SK-N-SH treated with all-trans-retinoic acid at 6 μM for 48 hours (cell line): ENCODE measurements at regions not wholly inside any gene's neighbourhood (a gene's known extent, or its start where the extent isn't known, plus 50 kb on each side); places are given as distances from the start of the nearest gene placed in this dataset.

ENCODE experiments used
- ATAC-seq: fragments of 200-7000 bp; cut with Tn5 transposase; 3 replicates; pipeline ENCODE4 v1.9.1; 2020; ENCODE audit warnings: mild to moderate bottlenecking, moderate library complexity
- ARNTL ChIP-seq: fragments of 450-650 bp; formaldehyde crosslinking; IDR thresholded peaks from 2 replicates; pipeline ENCODE4 v1.5.0; 2020; ENCODE audit warnings: low read depth, mild to moderate bottlenecking, moderate library complexity, borderline replicate concordance
- BACH2 ChIP-seq: fragments of 250-450 bp; sonication (Bioruptor Pico); IDR thresholded peaks from 2 replicates; pipeline ENCODE4 v1.9.0; 2021; ENCODE audit warnings: mild to moderate bottlenecking, borderline replicate concordance
- CREB5 ChIP-seq: fragments of 250-450 bp; sonication (Bioruptor Pico); IDR thresholded peaks from 2 replicates; pipeline ENCODE4 v1.5.1; 2020; ENCODE audit warnings: low read depth, mild to moderate bottlenecking, moderate library complexity
- CSDC2 ChIP-seq: fragments of 250-450 bp; sonication (Bioruptor Pico); IDR thresholded peaks from 2 replicates; pipeline ENCODE4 v1.5.0; 2020; ENCODE audit warnings: mild to moderate bottlenecking, moderate library complexity
- ESRRG ChIP-seq: fragments of 250-450 bp; sonication (Bioruptor Pico); IDR thresholded peaks from 2 replicates; pipeline ENCODE4 v1.6.1; 2021; ENCODE audit warnings: mild to moderate bottlenecking
- GLIS3 ChIP-seq: fragments of 250-450 bp; sonication (Bioruptor Pico); IDR thresholded peaks from 2 replicates; pipeline ENCODE4 v1.5.0; 2020; ENCODE audit warnings: mild to moderate bottlenecking, moderate library complexity
- ISL1 ChIP-seq: fragments of 250-450 bp; sonication (Bioruptor Pico); IDR thresholded peaks from 2 replicates; pipeline ENCODE4 v2.1.2; 2022; ENCODE audit warnings: mild to moderate bottlenecking, moderate library complexity
- OSR1 ChIP-seq: fragments of 250-450 bp; sonication (Bioruptor Pico); IDR thresholded peaks from 2 replicates; pipeline ENCODE4 v1.8.0; 2022; ENCODE audit warnings: moderate library complexity, mild to moderate bottlenecking, inconsistent platforms
- POU6F1 ChIP-seq: fragments of 250-450 bp; sonication (Bioruptor Pico); IDR thresholded peaks from 2 replicates; pipeline ENCODE4 v1.8.0; 2021; ENCODE audit warnings: low read depth, mild to moderate bottlenecking, moderate library complexity, borderline replicate concordance
- RARB ChIP-seq: fragments of 250-450 bp; sonication (Bioruptor Pico); IDR thresholded peaks from 2 replicates; pipeline ENCODE4 v1.8.0; 2021; ENCODE audit warnings: mild to moderate bottlenecking, moderate library complexity
- SNAI2 ChIP-seq: fragments of 250-450 bp; sonication (Bioruptor Pico); IDR thresholded peaks from 2 replicates; pipeline ENCODE4 v1.5.0; 2020; ENCODE audit warnings: mild to moderate bottlenecking, moderate library complexity
- TCF4 ChIP-seq: fragments of 250-450 bp; sonication (Bioruptor Pico); IDR thresholded peaks from 2 replicates; pipeline ENCODE4 v1.8.0; 2021; ENCODE audit warnings: mild to moderate bottlenecking, moderate library complexity, borderline replicate concordance
- TOX ChIP-seq: fragments of 250-450 bp; sonication (Bioruptor Pico); IDR thresholded peaks from 2 replicates; pipeline ENCODE4 v1.8.0; 2021; ENCODE audit warnings: mild to moderate bottlenecking, moderate library complexity, borderline replicate concordance
- TSHZ2 ChIP-seq: fragments of 250-450 bp; sonication (Bioruptor Pico); IDR thresholded peaks from 2 replicates; pipeline ENCODE4 v1.5.0; 2020; ENCODE audit warnings: mild to moderate bottlenecking, moderate library complexity
- ZC3H10 ChIP-seq: fragments of 250-450 bp; sonication (Bioruptor Pico); IDR thresholded peaks from 2 replicates; pipeline ENCODE4 v1.5.1; 2021; ENCODE audit warnings: mild to moderate bottlenecking, moderate library complexity
- ZFP3 ChIP-seq: fragments of 250-450 bp; sonication (Bioruptor Pico); IDR thresholded peaks from 2 replicates; pipeline ENCODE4 v1.5.0; 2020; ENCODE audit warnings: mild to moderate bottlenecking, moderate library complexity
- ZFP30 ChIP-seq: fragments of 450-650 bp; formaldehyde crosslinking; IDR thresholded peaks from 2 replicates; pipeline ENCODE4 v1.5.0; 2022; ENCODE audit warnings: mild to moderate bottlenecking, moderate library complexity
- ZNF565 ChIP-seq: fragments of 450-650 bp; formaldehyde crosslinking; conservative IDR thresholded peaks from 2 replicates; pipeline ENCODE4 v1.5.0; 2020; ENCODE audit warnings: low read depth, mild to moderate bottlenecking, moderate library complexity
- ZNF70 ChIP-seq: fragments of 450-650 bp; formaldehyde crosslinking; IDR thresholded peaks from 2 replicates; pipeline ENCODE4 v1.5.0; 2020; ENCODE audit warnings: mild to moderate bottlenecking, moderate library complexity
- ZNF8 ChIP-seq: fragments of 450-650 bp; formaldehyde crosslinking; IDR thresholded peaks from 2 replicates; pipeline ENCODE4 v1.5.0; 2020; ENCODE audit warnings: mild to moderate bottlenecking, moderate library complexity
- TF ChIP-seq, protein P1 (sequence below): fragments of 250-450 bp; sonication (Bioruptor Pico); IDR thresholded peaks from 2 replicates; pipeline ENCODE4 v1.5.1; 2021; ENCODE audit warnings: mild to moderate bottlenecking, moderate library complexity
- TF ChIP-seq, protein P2 (sequence below): fragments of 250-450 bp; sonication (Bioruptor Pico); IDR thresholded peaks from 2 replicates; pipeline ENCODE4 v1.8.0; 2020; ENCODE audit warnings: mild to moderate bottlenecking, moderate library complexity, borderline replicate concordance

GRCh38 chr4:163959932-163960331 is 465.4 kb downstream of the TMA16 start (continued):
- no peak for TF ChIP-seq POU6F1 (CRISPR knock-in tag)
- TF ChIP-seq ZNF70 (CRISPR knock-in tag) = no peak
- TF ChIP-seq TOX (CRISPR knock-in tag) = no peak
- TF ChIP-seq ZFP30 = no peak

GRCh38 chr4:163966612-163967011 is 472.1 kb downstream of the TMA16 start:
- TF ChIP-seq GLIS3 (CRISPR knock-in tag) = no peak
- no peak for TF ChIP-seq TOX (CRISPR knock-in tag)
- no peak for TF ChIP-seq ZFP30
- no peak for TF ChIP-seq ZNF8
- TF ChIP-seq SNAI2 (CRISPR knock-in tag) = no peak
- no peak for TF ChIP-seq ZFP3
- no peak for TF ChIP-seq BACH2
- no peak for TF ChIP-seq ZC3H10 (CRISPR knock-in tag)
- TF ChIP-seq RARB (CRISPR knock-in tag) = no peak
- no peak for TF ChIP-seq ISL1 (CRISPR knock-in tag)
- TF ChIP-seq CREB5 (CRISPR knock-in tag) = no peak
- no peak for TF ChIP-seq ARNTL (CRISPR knock-in tag)
- no peak for TF ChIP-seq OSR1 (CRISPR knock-in tag)
- TF ChIP-seq TCF4 (CRISPR knock-in tag) = no peak
- ATAC-seq = no peak

DNA sequence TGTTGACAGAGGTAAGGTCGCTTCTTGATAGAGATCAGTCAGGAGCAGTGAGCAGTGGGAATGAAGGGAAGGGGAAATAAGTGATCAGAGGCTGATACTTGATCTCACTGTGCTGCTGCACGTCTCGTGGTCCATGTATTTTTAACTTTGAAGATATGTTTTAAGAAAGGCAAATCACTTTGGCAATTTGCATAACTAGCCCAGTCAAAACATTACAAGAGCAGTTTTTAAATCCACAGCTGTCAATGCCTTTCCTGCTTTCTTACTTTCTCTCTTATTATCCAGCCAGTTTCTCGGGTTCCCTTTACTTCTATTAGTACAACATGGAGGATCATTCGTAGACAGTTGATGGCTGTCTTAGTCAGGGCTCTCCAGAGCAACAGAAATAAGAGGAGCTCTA is 472.8 kb downstream of the TMA16 start:
- no peak for ATAC-seq
- TF ChIP-seq TSHZ2 (CRISPR knock-in tag) = no peak
- TF ChIP-seq, protein P1, sequence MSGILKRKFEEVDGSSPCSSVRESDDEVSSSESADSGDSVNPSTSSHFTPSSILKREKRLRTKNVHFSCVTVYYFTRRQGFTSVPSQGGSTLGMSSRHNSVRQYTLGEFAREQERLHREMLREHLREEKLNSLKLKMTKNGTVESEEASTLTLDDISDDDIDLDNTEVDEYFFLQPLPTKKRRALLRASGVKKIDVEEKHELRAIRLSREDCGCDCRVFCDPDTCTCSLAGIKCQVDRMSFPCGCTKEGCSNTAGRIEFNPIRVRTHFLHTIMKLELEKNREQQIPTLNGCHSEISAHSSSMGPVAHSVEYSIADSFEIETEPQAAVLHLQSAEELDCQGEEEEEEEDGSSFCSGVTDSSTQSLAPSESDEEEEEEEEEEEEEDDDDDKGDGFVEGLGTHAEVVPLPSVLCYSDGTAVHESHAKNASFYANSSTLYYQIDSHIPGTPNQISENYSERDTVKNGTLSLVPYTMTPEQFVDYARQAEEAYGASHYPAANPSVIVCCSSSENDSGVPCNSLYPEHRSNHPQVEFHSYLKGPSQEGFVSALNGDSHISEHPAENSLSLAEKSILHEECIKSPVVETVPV (CRISPR knock-in tag) = no peak
- TF ChIP-seq, protein P2, sequence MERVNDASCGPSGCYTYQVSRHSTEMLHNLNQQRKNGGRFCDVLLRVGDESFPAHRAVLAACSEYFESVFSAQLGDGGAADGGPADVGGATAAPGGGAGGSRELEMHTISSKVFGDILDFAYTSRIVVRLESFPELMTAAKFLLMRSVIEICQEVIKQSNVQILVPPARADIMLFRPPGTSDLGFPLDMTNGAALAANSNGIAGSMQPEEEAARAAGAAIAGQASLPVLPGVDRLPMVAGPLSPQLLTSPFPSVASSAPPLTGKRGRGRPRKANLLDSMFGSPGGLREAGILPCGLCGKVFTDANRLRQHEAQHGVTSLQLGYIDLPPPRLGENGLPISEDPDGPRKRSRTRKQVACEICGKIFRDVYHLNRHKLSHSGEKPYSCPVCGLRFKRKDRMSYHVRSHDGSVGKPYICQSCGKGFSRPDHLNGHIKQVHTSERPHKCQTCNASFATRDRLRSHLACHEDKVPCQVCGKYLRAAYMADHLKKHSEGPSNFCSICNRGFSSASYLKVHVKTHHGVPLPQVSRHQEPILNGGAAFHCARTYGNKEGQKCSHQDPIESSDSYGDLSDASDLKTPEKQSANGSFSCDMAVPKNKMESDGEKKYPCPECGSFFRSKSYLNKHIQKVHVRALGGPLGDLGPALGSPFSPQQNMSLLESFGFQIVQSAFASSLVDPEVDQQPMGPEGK = no peak
- no peak for TF ChIP-seq GLIS3 (CRISPR knock-in tag)
- TF ChIP-seq ZC3H10 (CRISPR knock-in tag) = no peak
- no peak for TF ChIP-seq ISL1 (CRISPR knock-in tag)
- TF ChIP-seq OSR1 (CRISPR knock-in tag) = no peak
- no peak for TF ChIP-seq POU6F1 (CRISPR knock-in tag)
- no peak for TF ChIP-seq ZNF8
- no peak for TF ChIP-seq CSDC2 (CRISPR knock-in tag)
- TF ChIP-seq ZNF565 = no peak
- no peak for TF ChIP-seq ZNF70 (CRISPR knock-in tag)
- no peak for TF ChIP-seq TOX (CRISPR knock-in tag)
- no peak for TF ChIP-seq RARB (CRISPR knock-in tag)
- TF ChIP-seq ZFP3 = no peak
- TF ChIP-seq ESRRG = no peak
- TF ChIP-seq ZFP30 = no peak
